ENCODE measurements at regions not wholly inside any gene's neighbourhood (a gene's known extent, or its start where the extent isn't known, plus 50 kb on each side); places are given as distances from the start of the nearest gene placed in this dataset.

DNA sequence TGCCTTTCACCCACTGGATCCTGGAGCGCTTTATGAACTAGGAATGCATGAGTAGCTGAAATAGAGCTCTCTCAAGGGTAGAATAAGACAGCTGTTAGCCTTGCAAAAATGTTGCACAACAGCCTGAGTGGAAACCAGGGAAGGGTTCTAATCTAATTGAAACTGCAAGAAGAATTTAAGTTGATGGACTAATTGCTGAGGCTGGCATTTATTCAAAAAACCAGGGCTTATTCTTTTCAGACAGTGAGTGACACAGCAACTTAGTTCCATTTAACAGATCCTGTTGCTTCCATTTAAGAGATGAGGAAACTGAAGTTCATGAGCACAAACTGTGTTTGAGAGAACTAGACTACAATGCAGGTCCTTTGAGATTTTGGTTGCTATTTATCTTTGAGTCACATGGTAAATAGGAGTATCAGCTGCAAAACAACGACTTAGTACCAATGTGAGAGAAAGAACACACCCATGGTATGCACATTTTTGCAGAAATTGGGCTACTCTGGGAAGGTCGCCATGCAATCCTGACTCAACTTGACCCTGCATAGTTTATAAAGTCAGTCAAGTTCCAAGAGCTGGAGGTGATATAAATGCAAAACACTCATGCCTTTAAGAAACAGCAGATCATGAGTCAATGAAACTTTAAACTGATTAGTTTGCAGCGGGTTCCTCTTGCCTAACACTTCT lies 76.4 kb upstream of the PARD3B start:
- FAIRE-seq (peak; percentile 60), DNase-seq (ENCODE audit: low read depth, low spot score) (no peak)
- Histone ChIP-seq H2AFZ (ENCODE audit: control insufficient read depth, low read length) (peak overlapping the region; percentile 14), H3K27ac (ENCODE audit: control insufficient read depth, insufficient read depth, low read length) (peak overlapping the region; percentile 22), H3K79me2 (ENCODE audit: control insufficient read depth, insufficient read depth, low read length) (no peaks in the 10 kb centered on the region), H4K20me1 (ENCODE audit: control insufficient read depth, extremely low read depth, insufficient read depth, low read length) (no peaks in the 10 kb centered on the region), H3K4me2 (ENCODE audit: control insufficient read depth, extremely low read depth, insufficient read depth, low read depth, low read length) (peak overlapping the region; percentile 46), H3K9me1 (ENCODE audit: control insufficient read depth, extremely low read depth, insufficient read depth, low read length) (no peaks in the 10 kb centered on the region), H3K4me1 (ENCODE audit: control insufficient read depth, extremely low read depth, insufficient read depth, low read length) (peaks cover 18% of the 10 kb centered on the region), H3K36me3 (ENCODE audit: control insufficient read depth in 2 of 2, extremely low read depth in 1 of 2, insufficient read depth in 2 of 2, low read length in 2 of 2) (no peaks in the 10 kb centered on the region), H3K9me3 (ENCODE audit: control insufficient read depth, low read depth, low read length) (no peaks in the 10 kb centered on the region), H3K27me3 (ENCODE audit: control insufficient read depth, extremely low read depth, insufficient read depth, low read length) (no peaks in the 10 kb centered on the region), H3K9ac (ENCODE audit: control insufficient read depth, extremely low read depth, insufficient read depth, low read length) (no peak overlapping the region), H3K4me3 (ENCODE audit: control insufficient read depth in 2 of 3, extremely low read depth in 1 of 3, insufficient read depth in 2 of 3, low read depth in 1 of 3, low read length in 3 of 3) (no peak overlapping the region)
- TF ChIP-seq, protein P1, sequence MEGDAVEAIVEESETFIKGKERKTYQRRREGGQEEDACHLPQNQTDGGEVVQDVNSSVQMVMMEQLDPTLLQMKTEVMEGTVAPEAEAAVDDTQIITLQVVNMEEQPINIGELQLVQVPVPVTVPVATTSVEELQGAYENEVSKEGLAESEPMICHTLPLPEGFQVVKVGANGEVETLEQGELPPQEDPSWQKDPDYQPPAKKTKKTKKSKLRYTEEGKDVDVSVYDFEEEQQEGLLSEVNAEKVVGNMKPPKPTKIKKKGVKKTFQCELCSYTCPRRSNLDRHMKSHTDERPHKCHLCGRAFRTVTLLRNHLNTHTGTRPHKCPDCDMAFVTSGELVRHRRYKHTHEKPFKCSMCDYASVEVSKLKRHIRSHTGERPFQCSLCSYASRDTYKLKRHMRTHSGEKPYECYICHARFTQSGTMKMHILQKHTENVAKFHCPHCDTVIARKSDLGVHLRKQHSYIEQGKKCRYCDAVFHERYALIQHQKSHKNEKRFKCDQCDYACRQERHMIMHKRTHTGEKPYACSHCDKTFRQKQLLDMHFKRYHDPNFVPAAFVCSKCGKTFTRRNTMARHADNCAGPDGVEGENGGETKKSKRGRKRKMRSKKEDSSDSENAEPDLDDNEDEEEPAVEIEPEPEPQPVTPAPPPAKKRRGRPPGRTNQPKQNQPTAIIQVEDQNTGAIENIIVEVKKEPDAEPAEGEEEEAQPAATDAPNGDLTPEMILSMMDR (optimal IDR thresholded peaks at IDR 0.05 in 1 of 3, IDR thresholded peaks at IDR 0.05 in 1 of 3, conservative IDR thresholded peaks at IDR 0.05 in 1 of 3; ENCODE audit: extremely low read depth in 1 of 3, insufficient read depth in 2 of 3, low read length in 3 of 3): no peak
- no peak for TF ChIP-seq EZH2 (IDR thresholded peaks at IDR 0.05; ENCODE audit: low read length)
- dilution Hi-C loops (cut with MboI; ENCODE audit: extremely low pct_ligation_motif_present, low sequenced_read_pairs): no loop called here

DNA sequence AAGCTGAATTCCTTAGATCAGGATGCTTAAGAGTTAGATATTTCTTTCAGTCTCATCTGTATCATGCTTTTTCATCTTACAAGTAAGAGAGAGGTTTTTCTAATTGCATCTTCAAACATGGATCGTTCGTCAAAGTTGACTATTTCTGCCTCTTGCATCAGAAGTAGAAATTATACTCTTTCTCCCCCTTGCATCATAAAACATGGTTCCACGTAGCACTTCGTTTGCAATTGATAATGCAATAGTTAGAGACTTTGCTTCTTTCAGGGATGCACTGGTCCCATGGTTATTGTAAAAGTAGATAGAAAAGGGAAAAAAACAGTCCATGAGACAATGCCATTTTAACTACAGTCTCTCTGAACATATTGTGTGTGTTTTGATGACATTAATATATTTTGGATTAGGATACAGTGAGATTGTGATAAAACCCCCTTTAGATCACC lies 75.1 kb upstream of the PARD3B start:
- FAIRE-seq (no peak), DNase-seq (ENCODE audit: low read depth, low spot score) (no peak)
- Histone ChIP-seq H3K9me1 (ENCODE audit: control insufficient read depth, extremely low read depth, insufficient read depth, low read length) (no peaks in the 10 kb centered on the region), H4K20me1 (ENCODE audit: control insufficient read depth, extremely low read depth, insufficient read depth, low read length) (no peaks in the 10 kb centered on the region), H3K9ac (ENCODE audit: control insufficient read depth, extremely low read depth, insufficient read depth, low read length) (no peak overlapping the region), H3K27me3 (ENCODE audit: control insufficient read depth, extremely low read depth, insufficient read depth, low read length) (no peaks in the 10 kb centered on the region), H2AFZ (ENCODE audit: control insufficient read depth, low read length) (no peak overlapping the region), H3K9me3 (ENCODE audit: control insufficient read depth, low read depth, low read length) (no peaks in the 10 kb centered on the region), H3K4me3 (ENCODE audit: control insufficient read depth in 2 of 3, extremely low read depth in 1 of 3, insufficient read depth in 2 of 3, low read depth in 1 of 3, low read length in 3 of 3) (no peak overlapping the region), H3K79me2 (ENCODE audit: control insufficient read depth, insufficient read depth, low read length) (no peaks in the 10 kb centered on the region), H3K4me1 (ENCODE audit: control insufficient read depth, extremely low read depth, insufficient read depth, low read length) (peaks cover 18% of the 10 kb centered on the region), H3K27ac (ENCODE audit: control insufficient read depth, insufficient read depth, low read length) (peak overlapping the region; percentile 24), H3K36me3 (ENCODE audit: control insufficient read depth in 2 of 2, extremely low read depth in 1 of 2, insufficient read depth in 2 of 2, low read length in 2 of 2) (no peaks in the 10 kb centered on the region), H3K4me2 (ENCODE audit: control insufficient read depth, extremely low read depth, insufficient read depth, low read depth, low read length) (no peak overlapping the region)
- dilution Hi-C loops (cut with MboI; ENCODE audit: extremely low pct_ligation_motif_present, low sequenced_read_pairs): no loop called here
- no peak for TF ChIP-seq EZH2 (IDR thresholded peaks at IDR 0.05; ENCODE audit: low read length)
- TF ChIP-seq, protein P1 (optimal IDR thresholded peaks at IDR 0.05 in 1 of 3, IDR thresholded peaks at IDR 0.05 in 1 of 3, conservative IDR thresholded peaks at IDR 0.05 in 1 of 3; ENCODE audit: extremely low read depth in 1 of 3, insufficient read depth in 2 of 3, low read length in 3 of 3): no peak

Measured in keratinocyte (primary cell).